Upper lobe of left lung (tissue), 4 donors: ENCODE measurements at regions not wholly inside any gene's neighbourhood (a gene's known extent, or its start where the extent isn't known, plus 50 kb on each side); places are given as distances from the start of the nearest gene placed in this dataset.

Source experiments
- POLR2AphosphoS5 ChIP-seq, 2 donors: sonication (generic); formaldehyde crosslinking; IDR thresholded peaks; one replicate each; pipeline ENCODE4 v1.5.1; 2017; ENCODE audit warnings: antibody characterized with exemption in 2 of 2
- TF ChIP-seq, protein P1 (sequence below), 6 experiments: fragments of 450-650 bp in 4 of 6; fragments of 200-600 bp in 2 of 6; sonication (generic) in 2 of 6; IDR thresholded peaks; one replicate each; pipeline ENCODE4 v1.5.1; 2016 to 2019; ENCODE audit warnings: antibody characterized with exemption in 6 of 6

DNA sequence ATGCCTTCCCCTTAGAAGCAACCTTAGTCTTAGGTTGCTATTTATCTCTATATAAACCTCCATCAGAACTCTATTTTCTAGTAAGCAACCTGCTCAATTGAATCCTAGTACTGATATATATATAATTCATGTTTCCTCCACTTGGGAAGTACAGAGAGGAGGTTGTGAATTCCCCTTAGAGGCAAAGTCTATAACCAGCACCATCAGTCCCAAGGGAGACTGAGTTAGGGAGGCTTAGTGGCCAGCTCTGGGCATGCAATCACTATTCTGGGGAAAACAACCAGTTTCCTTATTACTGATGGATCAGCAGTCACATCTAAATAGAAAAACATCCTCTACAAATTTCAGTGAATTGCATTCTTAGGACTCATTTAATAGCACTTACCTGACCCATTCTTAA, 489.1 kb downstream of the RMST start:
- TF ChIP-seq, protein P1, sequence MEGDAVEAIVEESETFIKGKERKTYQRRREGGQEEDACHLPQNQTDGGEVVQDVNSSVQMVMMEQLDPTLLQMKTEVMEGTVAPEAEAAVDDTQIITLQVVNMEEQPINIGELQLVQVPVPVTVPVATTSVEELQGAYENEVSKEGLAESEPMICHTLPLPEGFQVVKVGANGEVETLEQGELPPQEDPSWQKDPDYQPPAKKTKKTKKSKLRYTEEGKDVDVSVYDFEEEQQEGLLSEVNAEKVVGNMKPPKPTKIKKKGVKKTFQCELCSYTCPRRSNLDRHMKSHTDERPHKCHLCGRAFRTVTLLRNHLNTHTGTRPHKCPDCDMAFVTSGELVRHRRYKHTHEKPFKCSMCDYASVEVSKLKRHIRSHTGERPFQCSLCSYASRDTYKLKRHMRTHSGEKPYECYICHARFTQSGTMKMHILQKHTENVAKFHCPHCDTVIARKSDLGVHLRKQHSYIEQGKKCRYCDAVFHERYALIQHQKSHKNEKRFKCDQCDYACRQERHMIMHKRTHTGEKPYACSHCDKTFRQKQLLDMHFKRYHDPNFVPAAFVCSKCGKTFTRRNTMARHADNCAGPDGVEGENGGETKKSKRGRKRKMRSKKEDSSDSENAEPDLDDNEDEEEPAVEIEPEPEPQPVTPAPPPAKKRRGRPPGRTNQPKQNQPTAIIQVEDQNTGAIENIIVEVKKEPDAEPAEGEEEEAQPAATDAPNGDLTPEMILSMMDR (IDR thresholded peaks at IDR 0.05), result no peak
- TF ChIP-seq POLR2AphosphoS5 (IDR thresholded peaks at IDR 0.05), result no peak
